ENCODE measurements at regions not wholly inside any gene's neighbourhood (a gene's known extent, or its start where the extent isn't known, plus 50 kb on each side); places are given as distances from the start of the nearest gene placed in this dataset.

DNA sequence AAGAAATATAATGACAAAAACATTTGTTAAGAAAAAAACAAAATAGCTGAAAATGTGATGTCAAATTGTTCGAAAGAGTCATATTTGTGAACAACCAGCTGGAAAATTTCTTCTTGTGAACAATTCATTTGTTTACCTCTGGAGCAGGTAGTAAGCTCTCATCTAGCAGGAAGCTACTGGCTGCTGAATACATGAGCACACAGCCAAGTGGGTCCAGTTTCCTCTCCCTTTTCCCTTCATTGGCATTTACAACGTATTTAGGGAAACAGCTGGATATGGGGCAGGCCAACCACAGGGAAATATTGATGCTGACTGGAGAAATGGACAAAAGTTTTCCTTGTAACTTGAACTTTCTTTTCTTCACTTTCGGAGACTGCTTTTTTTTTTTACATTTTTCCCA lies 1354.7 kb upstream of the EPHA6 start:
- TF ChIP-seq CTCF (IDR thresholded peaks at IDR 0.05; ENCODE audit: low read depth, low read length, poor library complexity, severe bottlenecking) (no peak), EZH2phosphoT487 (IDR thresholded peaks at IDR 0.05; ENCODE audit: borderline replicate concordance, low read length) (no peak)

Data from DOHH2 (cell line).